HG02885 (cell line): ENCODE measurements at regions not wholly inside any gene's neighbourhood (a gene's known extent, or its start where the extent isn't known, plus 50 kb on each side); places are given as distances from the start of the nearest gene placed in this dataset.
A peak's percentile ranks its signal among the peaks of the same experiment; 100 is the strongest.
"Not testable (repeated sequence)": the region's sequence is repeated elsewhere in the genome, so short reads cannot be mapped to it uniquely, and the experiment has no call there.

Experiments
- ATAC-seq: cut with Tn5 transposase; IDR thresholded peaks from one replicate; pipeline ENCODE4 v1.9.1; 2021; ENCODE audit warnings: mild to moderate bottlenecking; ENCODE audit not compliant: unreplicated experiment, poor library complexity

DNA sequence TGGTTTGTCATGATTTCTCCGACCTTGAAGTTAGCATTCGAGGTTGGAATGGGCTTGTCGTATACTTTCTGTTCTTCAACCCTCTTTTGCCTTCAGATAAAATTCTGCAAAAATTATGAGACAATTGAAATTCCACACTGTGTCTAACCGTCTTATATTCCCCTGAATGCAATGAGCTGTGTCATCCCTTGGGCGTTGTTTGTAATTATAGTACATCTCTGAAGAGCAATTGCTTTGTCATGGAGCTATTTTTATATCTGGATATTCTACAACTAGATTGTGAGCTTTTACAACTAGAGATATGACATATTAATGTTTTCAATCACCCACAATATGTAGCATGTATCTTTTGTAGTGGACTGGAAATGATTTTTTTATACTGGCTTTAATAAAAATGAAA is 631.8 kb upstream of the SLC10A2 start:
- ATAC-seq, result no peak

DNA sequence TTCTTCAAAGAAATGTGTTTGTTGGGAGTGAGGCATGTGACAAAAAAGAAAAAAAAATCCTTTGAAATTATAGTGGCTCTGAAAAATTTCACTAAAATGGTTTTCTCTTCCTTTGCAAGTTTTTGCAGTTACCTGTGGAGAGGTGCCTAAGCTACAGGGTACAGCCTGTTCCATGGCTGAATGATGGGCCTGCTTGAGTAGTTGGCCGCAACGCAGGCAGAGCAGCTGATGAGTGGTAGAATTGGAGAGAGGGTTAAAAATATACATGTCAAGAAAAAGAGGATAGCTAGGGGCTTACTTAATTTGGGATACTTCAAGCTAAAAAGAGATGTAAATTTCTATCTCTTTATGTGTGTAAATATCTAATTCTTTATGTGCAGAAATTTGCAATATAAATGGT is 629.1 kb upstream of the SLC10A2 start:
- no peak for ATAC-seq

DNA sequence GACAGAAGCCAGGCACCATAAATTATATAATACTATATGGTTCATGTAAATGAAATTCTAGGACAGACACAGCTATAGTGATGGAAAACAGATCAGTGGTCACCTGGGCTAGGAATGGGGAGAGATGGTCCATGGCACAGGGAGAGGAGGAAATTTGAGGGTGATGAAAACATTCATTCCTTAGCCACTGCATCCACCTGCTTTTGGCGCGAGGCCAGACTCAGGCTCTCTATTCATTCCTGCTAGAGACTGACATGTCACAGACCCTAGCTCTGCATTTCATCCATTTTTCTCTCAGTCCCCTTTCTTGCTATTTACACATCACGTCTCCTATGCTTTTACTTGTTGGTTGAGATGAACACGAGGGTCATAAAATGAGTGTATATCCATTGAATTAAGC is 628.3 kb upstream of the SLC10A2 start:
- ATAC-seq, result no peak

DNA sequence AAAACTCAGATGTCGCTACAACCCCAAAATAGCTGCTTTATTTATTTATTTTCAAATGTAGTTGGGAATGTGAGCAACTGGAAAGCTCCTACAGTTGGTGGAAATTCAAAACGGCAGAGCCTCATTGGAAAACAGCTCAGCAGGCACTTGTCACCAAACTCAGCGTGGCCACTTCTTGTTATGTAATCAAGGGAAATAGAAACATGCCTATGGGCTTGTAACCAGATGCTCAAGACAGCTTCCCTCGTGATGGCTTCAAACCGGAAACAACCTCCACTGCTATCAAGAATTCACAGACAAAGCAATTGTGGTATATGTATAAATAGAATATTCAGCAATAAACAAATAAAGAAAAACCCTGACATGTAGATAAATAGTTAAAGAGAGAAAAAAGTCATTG is 627.8 kb upstream of the SLC10A2 start:
- ATAC-seq, result no peak

DNA sequence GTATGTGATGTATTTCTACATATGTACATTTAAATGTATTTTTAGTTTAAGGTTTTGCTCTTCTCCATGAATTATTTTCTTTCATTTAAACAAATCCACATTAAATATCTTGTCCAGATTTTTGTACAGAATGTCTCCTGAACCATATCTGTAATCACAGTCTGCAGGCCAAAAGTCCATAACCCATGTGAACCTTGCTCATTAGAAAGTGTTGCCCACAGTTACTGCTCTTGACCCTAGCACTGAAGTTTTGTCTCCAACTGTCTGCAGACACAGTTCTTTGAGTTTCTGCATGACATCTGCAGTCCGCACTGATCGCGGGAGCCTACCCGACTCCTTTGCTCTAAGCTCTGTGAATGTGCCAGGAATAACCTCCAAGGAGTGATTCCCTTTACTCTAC is 626.2 kb upstream of the SLC10A2 start:
- no peak for ATAC-seq

DNA sequence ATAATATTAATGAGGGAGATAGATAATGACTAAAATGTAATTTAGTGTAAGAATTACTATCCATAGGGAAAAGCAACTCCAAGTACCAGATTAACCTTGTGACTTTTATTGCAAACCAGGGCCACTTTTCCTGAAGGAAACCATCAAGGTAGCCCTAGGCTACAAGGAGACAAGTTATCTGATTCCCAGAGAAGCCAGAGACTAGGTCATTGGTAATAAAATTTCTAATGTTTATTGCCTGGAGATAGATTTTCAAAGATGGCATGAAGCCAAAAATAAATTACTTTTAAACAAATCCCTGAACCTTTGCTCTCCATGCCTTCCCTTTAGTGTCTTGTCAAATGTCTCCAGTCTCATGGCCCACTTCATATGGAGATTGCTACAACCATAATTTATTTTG is 610.1 kb upstream of the SLC10A2 start:
- no peak for ATAC-seq

DNA sequence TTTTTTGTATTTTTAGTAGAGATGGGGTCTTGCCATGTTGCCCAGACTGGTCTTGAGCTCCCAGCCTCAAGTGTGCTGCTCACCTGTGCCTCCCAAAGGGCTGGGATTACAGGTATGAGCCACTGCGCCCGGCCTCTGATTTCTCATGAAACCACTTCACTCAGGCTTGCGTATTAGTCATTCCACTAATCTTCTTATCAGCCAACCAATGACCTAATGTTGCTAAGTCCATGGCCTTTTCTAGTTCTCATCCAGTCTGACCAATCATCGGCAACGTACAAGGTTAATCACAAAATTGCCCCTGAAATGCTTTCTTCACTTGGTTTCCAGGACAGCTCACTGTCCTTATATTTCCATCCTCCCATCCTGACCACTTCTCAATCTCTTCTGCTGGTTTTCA is 605.3 kb upstream of the SLC10A2 start:
- ATAC-seq, result no peak

DNA sequence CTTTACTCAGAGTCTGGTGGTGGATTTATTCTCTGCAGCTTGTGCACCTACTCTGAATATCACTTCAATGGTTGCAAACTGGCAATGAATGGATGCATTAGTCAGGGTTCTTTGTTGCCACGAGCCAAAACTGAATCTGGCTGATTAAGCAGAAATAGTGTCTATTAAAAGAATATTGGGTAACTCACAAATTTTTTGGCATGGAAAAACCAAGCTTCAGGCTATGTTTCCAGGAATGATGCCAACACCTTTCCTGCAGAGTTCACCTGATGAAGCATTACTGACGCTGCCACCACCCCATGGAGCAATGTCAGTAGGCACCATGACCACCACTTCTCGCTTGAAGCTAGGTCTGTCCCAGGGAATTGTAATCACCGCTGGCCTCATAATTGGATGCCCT is 597.8 kb upstream of the SLC10A2 start:
- no peak for ATAC-seq

DNA sequence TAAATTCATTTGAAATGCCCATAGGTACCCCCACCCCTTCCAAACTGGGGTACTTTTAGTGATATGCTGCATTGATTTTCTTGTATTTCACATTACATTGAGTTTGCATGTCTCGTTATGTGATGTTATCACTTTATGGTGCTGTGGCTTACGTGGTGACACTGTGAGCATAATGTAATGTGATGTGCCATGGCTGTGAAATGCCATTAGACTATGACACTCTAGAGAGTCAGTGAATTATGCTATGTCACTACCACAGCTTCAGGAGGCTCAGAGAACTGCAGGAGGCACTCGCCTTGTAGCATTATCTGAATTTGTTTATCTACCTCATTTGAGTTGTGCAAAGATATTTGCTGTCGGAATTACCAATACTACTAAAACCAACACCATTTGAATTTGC is 590.1 kb upstream of the SLC10A2 start:
- ATAC-seq, result no peak

DNA sequence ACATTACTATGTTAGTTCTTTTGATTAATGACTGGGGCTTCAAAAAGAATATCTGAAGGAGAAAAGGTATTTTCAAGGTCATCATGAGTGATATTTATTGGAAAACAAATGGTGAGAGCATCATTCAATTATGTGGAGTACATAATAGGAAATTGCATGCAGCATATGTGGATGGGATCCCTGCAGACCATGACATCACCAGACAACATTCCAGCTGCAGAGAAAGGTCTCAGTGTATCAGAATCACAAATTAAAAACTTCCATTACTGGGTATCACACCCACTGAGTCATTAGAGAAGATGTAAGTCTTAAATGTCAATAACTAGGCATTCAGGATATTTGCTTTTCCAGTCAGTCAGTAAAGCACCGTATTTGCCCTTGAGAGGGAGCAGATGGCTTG is 574.4 kb upstream of the SLC10A2 start:
- ATAC-seq, result no peak

DNA sequence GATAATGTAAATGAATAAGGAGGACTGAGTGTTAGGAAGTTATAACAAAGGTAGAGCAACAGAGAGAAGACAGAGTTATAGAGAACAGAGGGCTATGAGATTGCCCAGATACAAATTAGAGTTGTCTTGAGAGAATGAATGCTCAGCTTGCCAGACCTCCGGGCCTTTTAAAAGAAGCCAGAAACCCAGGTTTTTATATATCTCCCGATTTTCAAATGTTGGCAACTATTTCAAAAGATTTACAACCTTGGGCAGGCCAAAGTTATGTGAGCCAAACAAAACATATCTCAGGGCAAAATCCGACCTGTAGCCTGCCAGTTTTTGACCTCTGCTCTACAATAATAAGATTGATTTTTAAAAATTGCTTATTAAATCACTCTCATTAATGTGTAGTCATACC is 573.1 kb upstream of the SLC10A2 start:
- ATAC-seq, result no peak

DNA sequence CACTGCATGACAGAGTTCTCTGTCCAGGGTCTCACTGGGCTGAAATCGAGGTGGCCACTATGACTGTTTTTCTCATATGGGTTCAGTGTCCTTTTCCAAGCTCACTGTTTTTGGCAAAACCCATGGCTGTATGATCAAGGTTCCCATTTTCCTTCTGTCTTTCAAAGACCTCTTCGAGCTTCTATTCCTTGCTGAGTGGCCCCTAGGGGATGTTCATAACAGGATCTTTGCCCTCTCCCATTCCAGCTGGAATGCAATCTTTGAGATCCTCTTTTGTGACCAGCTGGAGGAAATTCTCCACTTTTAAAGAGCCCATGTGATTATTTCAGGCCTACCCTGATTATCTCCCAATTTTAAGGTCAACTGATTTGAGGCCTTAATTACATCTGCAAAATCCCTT is 572.5 kb upstream of the SLC10A2 start:
- ATAC-seq, result no peak

DNA sequence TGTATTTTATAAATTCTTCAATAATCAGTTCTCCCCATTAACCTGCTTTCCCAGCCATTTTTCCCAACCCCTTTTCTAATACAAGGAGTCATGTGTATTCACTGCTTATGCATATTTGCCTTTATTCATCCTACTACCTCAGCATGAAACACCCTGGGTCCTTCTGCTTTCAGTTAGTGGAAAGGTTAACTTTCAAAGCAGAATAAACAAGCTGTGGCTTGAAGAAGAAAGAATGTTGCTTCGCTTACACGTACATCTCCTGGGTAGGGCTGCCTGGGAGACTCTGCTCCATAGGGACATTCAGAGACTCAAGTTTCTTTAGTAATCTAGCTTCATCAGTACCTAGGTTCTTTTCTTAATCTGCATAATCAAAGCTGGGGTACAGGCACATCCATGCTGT is 567.8 kb upstream of the SLC10A2 start:
- no peak for ATAC-seq

DNA sequence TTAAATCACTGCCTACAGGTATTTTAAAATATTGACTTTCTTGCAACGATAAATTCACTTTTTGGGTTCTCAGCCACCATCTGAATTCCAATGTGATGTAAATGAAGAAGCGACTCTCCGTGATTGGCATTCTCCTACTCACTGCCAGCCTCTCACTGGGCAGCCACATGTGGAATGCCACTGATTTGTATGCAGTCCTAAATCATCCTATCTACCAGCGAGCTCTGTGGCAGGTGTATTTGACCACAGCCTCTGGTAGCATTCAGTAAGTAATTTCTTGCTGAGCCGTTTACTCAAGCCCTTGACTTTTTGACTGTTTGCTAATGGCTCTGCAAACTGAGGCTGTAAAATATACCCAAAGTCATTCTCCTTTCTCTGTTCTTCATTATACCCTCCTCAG is 559.0 kb upstream of the SLC10A2 start:
- no peak for ATAC-seq

DNA sequence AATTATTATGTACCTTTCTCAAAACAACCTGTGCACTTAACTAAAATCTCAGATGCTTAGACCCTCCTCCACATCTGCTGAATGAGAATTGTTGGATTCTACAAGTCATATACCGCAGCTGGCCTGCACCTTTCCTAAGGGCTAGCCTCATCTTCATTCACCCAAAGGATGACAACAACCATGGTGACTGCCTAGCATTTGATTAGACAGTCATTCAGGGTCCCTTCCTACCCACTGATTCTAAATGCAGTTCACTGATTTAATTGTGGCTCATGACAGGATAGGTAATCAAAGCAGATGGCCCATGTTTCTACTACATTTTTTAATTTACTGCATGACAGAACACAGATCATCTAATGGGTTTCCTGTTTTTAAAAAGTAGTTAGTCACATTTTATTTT is 551.9 kb upstream of the SLC10A2 start:
- ATAC-seq, result no peak

DNA sequence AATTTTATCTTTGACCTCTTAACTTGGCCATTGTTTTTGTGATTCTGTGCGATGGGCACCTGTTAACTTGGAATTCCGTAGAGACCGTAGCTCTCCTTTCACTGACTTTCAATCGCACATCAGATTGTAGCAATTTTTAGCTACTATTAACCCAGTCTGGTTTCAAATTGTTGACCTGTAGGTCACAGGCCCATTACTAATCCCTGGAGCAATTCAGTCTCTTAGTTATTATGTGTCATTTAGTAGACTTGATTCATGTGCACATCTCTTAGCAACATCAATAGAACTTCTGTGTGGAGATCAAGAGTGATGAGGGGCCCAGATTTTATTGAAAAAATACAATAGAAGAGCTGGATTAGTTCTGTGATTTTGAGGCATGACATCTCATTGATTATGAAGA is 549.6 kb upstream of the SLC10A2 start:
- ATAC-seq, result no peak

DNA sequence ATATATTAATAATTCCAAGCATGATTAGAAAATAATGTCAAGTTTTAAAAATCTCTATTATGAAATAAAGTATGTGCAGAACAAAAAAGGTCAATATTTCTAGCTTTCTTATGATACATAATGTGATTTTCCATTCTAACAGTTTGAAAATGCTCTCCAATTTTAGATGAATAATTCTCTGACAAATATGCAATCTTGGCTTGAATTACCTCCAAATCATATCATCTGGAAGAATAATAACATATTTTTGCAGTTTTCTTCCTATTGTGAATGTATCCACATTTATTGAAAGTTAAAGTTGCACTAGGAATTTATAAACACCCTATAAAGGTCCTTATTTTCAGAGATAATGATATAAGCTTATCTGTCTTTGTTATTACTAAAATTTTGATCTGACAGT is 548.5 kb upstream of the SLC10A2 start:
- ATAC-seq, result no peak

DNA sequence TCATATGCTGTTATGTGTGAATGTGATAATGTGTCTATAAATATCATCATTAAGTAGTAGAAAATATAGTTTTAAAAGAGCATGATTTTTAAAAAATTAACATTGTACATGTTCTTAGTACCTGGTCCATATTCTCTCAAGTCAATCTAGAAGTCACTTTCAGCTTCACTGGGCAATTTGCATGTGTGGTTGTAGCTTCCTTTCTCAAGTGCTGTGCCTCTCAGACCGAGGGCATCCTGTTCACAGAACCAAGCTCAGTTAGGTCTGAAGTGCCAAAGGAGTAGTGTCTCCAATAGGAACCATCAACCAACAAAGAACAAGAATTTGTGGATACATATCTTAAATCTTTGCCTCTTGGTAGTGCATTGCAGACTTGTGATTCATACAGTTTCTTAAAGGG is 541.8 kb upstream of the SLC10A2 start:
- peak; percentile 63 for ATAC-seq

DNA sequence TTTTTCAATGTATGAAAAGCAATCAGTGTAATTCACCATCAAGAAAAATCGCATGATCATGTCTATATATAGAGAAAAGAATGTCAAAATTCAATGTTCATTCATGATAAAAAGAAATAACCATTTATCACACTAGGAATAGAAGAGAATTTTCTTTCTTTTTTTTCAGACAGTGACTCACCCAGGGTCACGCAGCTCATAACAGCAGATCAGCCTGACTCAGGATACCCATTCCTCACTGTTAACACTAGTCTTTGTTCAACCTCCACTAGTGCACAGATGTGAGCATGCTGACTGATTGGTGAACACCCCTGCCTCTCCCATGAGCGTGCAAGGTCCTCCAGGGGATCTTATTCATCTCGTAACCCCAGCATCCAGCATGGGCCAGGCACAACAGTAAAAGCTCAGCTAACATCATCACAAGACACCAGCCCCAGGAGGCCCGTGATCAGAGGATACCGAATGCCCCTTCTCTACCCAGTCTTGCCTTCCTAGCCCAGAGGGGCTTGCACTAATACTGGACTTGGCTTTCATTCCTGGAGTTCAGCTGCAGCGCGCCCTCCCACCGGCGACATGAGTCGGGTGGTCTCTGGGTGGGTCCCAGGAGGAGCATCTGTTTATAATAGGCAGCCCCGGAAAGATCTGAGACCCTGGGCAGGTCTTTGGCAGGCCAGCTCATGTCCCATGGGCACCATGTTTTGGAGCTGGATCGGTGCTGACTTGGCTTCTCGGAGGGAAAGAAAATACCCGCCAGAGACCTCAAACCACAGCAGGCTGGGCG is 539.5 kb upstream of the SLC10A2 start:
- ATAC-seq, result no peak

DNA sequence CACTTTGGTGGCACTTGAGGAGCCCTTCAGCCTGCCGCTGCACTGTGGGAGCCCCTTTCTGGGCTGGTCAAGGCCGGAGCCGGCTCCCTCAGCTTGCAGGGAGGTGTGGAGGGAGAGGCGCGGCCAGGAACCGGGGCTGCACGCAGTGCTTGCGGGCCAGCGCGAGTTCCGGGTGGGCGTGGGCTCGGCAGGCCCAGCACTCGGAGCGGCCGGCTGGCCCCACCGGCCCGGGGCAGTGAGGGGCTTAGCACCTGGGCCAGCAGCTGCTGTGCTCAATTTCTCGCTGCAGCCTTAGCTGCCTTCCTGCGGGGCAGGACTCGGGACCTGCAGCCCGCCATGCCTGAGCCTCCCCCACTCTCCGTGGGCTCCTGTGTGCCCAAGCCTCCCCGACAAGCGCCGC is 533.7 kb upstream of the SLC10A2 start:
- ATAC-seq, result not testable (repeated sequence)

DNA sequence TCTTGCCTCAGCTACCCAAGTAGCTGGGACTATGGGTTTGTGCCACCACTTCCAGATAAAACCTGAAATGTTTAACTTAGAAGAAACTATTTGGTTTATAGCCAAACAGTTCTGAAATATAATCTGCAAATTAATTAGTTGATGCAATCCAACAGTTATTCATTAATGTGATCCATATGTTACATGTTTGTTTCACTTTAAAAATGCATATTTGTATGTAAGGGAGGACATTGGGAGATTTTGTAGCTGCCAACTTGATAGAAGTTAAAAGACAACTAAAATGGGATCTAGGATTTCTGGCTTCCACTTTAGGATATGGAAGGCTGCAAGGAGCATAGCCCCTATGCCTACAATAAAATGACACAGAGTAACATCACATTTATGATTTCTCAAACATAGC is 532.5 kb upstream of the SLC10A2 start:
- no peak for ATAC-seq

DNA sequence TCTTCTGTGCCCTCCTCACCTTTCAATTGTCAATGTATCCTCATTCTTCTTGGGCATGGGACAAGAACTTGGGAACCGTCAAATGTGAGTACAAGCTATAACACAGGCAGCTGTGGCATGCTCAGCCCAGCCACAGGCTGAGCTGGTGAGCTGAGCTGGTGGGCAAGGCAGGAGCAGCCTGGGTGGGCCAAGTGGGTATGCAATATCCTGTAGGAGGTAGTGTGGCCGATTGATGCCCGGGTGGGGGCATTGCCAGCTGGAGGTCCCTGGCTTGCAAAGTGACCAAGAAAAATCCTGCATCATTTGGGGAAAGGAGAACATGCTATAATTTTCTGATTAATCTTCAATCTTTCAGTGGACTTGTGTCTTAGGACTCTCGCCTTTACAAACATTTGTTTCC is 507.2 kb upstream of the SLC10A2 start:
- no peak for ATAC-seq

DNA sequence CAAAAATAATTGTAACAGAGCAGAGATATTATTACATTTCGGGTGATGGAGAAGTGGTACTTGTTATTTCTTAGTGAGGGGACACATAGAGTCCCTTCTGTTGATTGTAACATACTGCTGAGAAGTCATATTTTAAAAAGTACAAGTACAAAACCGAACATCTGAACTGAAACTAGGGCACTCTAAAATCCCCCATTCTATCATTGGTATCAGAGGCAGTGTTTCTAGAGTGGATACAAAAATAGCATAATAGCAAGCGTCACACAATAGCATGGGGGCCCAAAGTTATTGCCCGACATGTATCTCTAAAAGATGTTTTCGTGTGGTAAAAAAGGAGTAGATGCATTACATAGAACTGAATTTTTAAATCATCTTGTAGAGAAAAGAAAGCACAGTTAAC is 502.1 kb upstream of the SLC10A2 start:
- ATAC-seq, result no peak
